ENCODE measurements at regions not wholly inside any gene's neighbourhood (a gene's known extent, or its start where the extent isn't known, plus 50 kb on each side); places are given as distances from the start of the nearest gene placed in this dataset.
A peak's percentile ranks its signal among the peaks of the same experiment; 100 is the strongest.

DNA sequence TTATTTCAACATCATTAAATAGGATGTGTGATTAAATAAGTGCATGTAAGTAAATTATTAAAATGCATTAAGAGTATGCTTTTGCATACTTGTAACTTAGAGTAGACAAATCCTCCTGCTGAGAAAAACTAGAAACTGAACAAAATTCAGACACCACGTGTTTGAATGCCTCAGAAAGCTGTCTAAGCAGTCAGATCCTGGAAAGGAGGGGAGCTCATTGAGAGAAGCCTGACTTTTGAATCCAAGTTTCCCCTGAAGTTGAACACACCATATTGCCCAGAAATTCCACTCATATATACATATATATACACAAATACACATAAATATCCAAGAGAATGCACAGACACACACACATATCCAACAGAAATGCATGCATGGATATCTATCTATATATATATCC is 190.0 kb upstream of the BMP2 start:
- Histone ChIP-seq H3K9me3 (ENCODE audit: low read depth) (no peaks in the 10 kb centered on the region), H3K36me3 (no peaks in the 10 kb centered on the region), H3K4me1 (ENCODE audit: low read depth) (peaks cover 36% of the 10 kb centered on the region), H3K27me3 (no peaks in the 10 kb centered on the region), H3K4me3 (no peak overlapping the region), H3K27ac (peak overlapping the region; percentile 96)
- no peak for DNase-seq (ENCODE audit: low read depth in 1 of 2, low spot score in 1 of 2)
- TF ChIP-seq, protein P1, sequence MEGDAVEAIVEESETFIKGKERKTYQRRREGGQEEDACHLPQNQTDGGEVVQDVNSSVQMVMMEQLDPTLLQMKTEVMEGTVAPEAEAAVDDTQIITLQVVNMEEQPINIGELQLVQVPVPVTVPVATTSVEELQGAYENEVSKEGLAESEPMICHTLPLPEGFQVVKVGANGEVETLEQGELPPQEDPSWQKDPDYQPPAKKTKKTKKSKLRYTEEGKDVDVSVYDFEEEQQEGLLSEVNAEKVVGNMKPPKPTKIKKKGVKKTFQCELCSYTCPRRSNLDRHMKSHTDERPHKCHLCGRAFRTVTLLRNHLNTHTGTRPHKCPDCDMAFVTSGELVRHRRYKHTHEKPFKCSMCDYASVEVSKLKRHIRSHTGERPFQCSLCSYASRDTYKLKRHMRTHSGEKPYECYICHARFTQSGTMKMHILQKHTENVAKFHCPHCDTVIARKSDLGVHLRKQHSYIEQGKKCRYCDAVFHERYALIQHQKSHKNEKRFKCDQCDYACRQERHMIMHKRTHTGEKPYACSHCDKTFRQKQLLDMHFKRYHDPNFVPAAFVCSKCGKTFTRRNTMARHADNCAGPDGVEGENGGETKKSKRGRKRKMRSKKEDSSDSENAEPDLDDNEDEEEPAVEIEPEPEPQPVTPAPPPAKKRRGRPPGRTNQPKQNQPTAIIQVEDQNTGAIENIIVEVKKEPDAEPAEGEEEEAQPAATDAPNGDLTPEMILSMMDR (IDR thresholded peaks at IDR 0.05; ENCODE audit: low read depth, low read length): no peak

DNA sequence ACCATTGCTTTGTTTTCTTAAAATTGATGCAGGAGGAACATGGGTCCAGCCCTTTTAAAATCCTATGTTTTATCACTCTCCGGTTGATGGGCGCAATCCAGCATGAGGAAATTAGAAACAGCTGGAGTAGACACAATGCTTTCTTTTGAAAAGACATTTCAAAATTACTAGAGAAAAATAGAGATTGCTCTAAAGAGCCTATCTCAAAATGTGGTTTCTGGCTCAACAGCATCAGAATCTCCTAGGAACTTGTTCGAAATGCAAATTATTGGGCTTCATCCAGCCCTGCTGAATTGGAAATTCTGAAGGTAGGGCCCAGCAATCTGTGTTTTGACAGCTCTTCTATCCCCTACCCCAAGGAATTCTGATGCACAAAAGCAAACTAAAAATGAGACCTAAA is 190.8 kb upstream of the BMP2 start:
- Histone ChIP-seq H3K9me3 (ENCODE audit: low read depth) (no peaks in the 10 kb centered on the region), H3K4me1 (ENCODE audit: low read depth) (peaks cover 43% of the 10 kb centered on the region), H3K4me3 (no peak overlapping the region), H3K27ac (peak overlapping the region; percentile 96), H3K27me3 (no peaks in the 10 kb centered on the region), H3K36me3 (no peaks in the 10 kb centered on the region)
- TF ChIP-seq, protein P1 (IDR thresholded peaks at IDR 0.05; ENCODE audit: low read depth, low read length): no peak
- DNase-seq (ENCODE audit: low read depth in 1 of 2, low spot score in 1 of 2): peak in 1 of 2 donors; percentile 90

DNA sequence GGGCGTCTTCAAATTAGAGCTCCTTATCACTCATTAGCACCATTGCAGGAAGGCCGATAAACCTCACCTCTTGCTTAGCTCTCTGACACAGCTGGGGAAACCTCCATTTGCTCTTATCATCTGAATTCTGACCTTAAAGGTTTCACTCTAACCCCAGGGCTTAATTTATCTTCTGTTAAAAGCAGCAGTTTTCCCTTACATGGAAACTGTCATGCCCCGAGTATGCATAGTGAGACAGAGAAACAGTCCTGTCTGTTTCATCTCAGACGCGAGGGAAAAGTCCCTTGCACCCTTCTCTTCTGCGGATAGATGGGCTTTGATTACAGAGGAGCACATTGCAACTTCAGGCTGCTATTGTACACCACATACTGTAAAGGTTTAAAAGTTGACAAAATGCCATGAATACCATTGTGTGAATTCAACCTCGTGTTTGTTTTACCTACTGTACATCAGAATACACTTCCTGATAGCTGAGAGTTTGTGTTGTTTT is 191.5 kb upstream of the BMP2 start:
- H3K36me3 ChIP-seq: no peaks in the 10 kb centered on the region
- peak; percentile 60 to 62 for DNase-seq (ENCODE audit: low read depth in 1 of 2, low spot score in 1 of 2)
- H3K9me3 ChIP-seq (ENCODE audit: low read depth): no peaks in the 10 kb centered on the region
- H3K27ac ChIP-seq: peak overlapping the region; percentile 96
- peaks cover 44% of the 10 kb centered on the region for H3K4me1 ChIP-seq (ENCODE audit: low read depth)
- H3K27me3 ChIP-seq: no peaks in the 10 kb centered on the region
- H3K4me3 ChIP-seq: no peak overlapping the region
- TF ChIP-seq, protein P1 (IDR thresholded peaks at IDR 0.05; ENCODE audit: low read depth, low read length): no peak

DNA sequence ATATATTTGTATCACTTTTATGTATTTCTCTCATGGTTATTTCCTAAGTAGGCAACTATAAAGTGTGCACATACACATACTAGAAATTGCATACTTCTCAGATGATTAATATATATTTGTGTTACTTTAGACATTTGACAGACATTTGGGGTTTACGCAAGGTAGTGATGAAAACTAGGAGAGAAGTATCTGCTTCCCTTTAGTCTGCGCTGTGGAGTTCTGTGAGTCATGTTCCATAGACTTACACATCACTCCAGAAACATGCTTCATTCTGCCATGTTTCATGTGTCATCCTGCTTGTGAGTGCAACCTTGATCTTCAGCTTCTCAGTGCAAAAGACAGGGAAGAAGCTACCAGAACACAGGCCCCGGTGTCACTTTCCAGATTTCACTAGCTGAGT is 200.7 kb upstream of the BMP2 start:
- Histone ChIP-seq H3K27ac (no peak overlapping the region), H3K27me3 (no peaks in the 10 kb centered on the region), H3K36me3 (no peaks in the 10 kb centered on the region), H3K9me3 (ENCODE audit: low read depth) (no peaks in the 10 kb centered on the region), H3K4me1 (ENCODE audit: low read depth) (peaks cover 2% of the 10 kb centered on the region), H3K4me3 (no peak overlapping the region)
- TF ChIP-seq, protein P1 (IDR thresholded peaks at IDR 0.05; ENCODE audit: low read depth, low read length): no peak
- DNase-seq (ENCODE audit: low read depth in 1 of 2, low spot score in 1 of 2): peak in 1 of 2 donors; percentile 89

DNA sequence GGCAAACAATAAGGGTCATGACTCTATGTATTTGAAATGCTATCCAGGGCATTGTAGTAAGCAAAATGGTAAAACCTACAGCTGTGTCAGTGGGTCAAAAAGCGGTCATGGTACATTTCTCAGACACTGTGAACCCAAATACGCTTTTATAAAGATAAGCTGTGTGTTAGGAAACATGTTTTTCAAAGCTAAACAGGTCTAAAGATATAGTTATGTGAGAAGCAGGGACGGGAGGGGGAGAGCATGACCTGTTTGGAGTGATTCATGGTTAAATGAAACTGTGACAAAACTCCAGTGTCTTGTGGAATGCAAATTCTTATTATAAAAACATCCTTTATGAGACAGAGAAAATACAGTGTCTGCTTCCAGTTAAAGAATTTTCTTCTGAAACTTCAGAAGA is 205.4 kb upstream of the BMP2 start:
- H3K4me1 ChIP-seq (ENCODE audit: low read depth): no peaks in the 10 kb centered on the region
- DNase-seq (ENCODE audit: low read depth in 1 of 2, low spot score in 1 of 2): peak in 1 of 2 donors; percentile 91
- TF ChIP-seq, protein P1 (IDR thresholded peaks at IDR 0.05; ENCODE audit: low read depth, low read length): no peak
- H3K27ac ChIP-seq: no peak overlapping the region
- H3K27me3 ChIP-seq: no peaks in the 10 kb centered on the region
- no peak overlapping the region for H3K4me3 ChIP-seq
- no peaks in the 10 kb centered on the region for H3K9me3 ChIP-seq (ENCODE audit: low read depth)
- H3K36me3 ChIP-seq: no peaks in the 10 kb centered on the region

DNA sequence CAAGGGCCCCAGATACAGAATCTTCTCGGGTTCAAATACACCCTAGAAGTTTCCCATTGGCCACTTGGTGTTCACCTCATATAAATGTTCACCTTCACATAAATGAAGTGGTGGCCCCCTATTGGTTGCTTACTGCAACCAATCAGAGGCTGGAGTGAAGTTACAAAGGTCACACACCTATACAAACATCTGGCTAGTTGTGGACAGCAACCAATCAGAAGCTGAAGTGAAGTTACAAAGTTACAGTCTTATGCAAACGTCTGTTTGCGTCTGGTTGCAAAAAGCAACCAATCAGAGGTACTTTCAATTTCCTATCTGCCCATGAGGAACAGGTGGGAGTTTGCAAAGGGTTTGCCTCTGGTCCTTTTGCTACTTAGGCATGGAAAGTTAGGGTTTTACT is 206.5 kb upstream of the BMP2 start:
- Histone ChIP-seq H3K4me1 (ENCODE audit: low read depth) (no peaks in the 10 kb centered on the region), H3K27ac (no peak overlapping the region), H3K27me3 (no peaks in the 10 kb centered on the region), H3K4me3 (no peak overlapping the region), H3K36me3 (no peaks in the 10 kb centered on the region), H3K9me3 (ENCODE audit: low read depth) (no peaks in the 10 kb centered on the region)
- no peak for DNase-seq (ENCODE audit: low read depth in 1 of 2, low spot score in 1 of 2)
- TF ChIP-seq, protein P1 (IDR thresholded peaks at IDR 0.05; ENCODE audit: low read depth, low read length): no peak

Measured in cardiac muscle cell (in vitro differentiated cells and primary cell).